Skeletal muscle satellite cell (primary cell): ENCODE measurements at regions not wholly inside any gene's neighbourhood (a gene's known extent, or its start where the extent isn't known, plus 50 kb on each side); places are given as distances from the start of the nearest gene placed in this dataset.
"Not testable (repeated sequence)": the region's sequence is repeated elsewhere in the genome, so short reads cannot be mapped to it uniquely, and the experiment has no call there.

Experiments used
- H3K27me3 ChIP-seq: 2 replicates; pipeline ENCODE4 v1.7.0; 2013; ENCODE audit warnings: low read length; ENCODE audit not compliant: control insufficient read depth, insufficient read depth
- H3K36me3 ChIP-seq: 2 replicates; pipeline ENCODE4 v1.7.0; 2013; ENCODE audit warnings: mild to moderate bottlenecking, control low read depth, low read length; ENCODE audit not compliant: insufficient read depth
- H3K4me1 ChIP-seq: 2 replicates; pipeline ENCODE4 v1.7.0; 2013; ENCODE audit warnings: low read length; ENCODE audit not compliant: control insufficient read depth, insufficient read depth
- H3K4me2 ChIP-seq: 2 replicates; pipeline ENCODE4 v1.7.0; 2013; ENCODE audit warnings: mild to moderate bottlenecking, low read length
- H3K4me3 ChIP-seq: 2 replicates; pipeline ENCODE4 v1.7.0; 2013; ENCODE audit warnings: low read length
- H3K9ac ChIP-seq: 2 replicates; pipeline ENCODE4 v1.7.0; 2013; ENCODE audit warnings: mild to moderate bottlenecking, low read depth, low read length, moderate library complexity
- H3K9me3 ChIP-seq: replicated peaks from 2 replicates; pipeline ENCODE4 v1.7.0; 2013; ENCODE audit warnings: mild to moderate bottlenecking, control low read depth, low read length

DNA sequence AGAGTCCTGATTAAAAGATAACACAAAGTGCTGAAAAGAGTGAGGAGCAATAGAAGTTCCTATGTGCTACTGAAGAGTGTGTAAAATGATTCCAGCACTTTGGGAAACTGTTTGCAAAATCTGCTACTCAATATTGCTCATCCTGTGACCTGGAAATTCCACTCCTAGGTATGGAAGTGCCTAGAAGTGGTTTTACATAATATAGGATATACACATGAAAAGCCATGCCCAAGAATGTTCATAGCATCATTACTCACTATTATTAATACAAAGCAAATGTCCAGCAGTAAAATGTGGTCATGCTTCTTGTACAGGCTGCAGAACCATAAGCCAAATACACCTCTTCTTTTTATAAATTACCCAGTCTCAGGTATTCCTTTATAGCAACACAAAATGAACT, 53.2 kb upstream of the CNIH3 start:
- not testable (repeated sequence) for H3K4me3 ChIP-seq, H3K4me2 ChIP-seq, H3K9ac ChIP-seq, H3K36me3 ChIP-seq, H3K27me3 ChIP-seq, H3K9me3 ChIP-seq
- peaks cover 44% of the 10 kb centered on the region for H3K4me1 ChIP-seq

- H3K4me2 ChIP-seq = no peak overlapping the region
- H3K9me3 ChIP-seq = no peaks in the 10 kb centered on the region
- no peak overlapping the region for H3K9ac ChIP-seq
- H3K27me3 ChIP-seq = no peaks in the 10 kb centered on the region
- peaks cover 44% of the 10 kb centered on the region for H3K4me1 ChIP-seq
- no peak overlapping the region for H3K4me3 ChIP-seq
- H3K36me3 ChIP-seq = no peaks in the 10 kb centered on the region
These were observed 52.5 kb upstream of the CNIH3 start for GRCh38 chr1:224563666-224564065.

DNA sequence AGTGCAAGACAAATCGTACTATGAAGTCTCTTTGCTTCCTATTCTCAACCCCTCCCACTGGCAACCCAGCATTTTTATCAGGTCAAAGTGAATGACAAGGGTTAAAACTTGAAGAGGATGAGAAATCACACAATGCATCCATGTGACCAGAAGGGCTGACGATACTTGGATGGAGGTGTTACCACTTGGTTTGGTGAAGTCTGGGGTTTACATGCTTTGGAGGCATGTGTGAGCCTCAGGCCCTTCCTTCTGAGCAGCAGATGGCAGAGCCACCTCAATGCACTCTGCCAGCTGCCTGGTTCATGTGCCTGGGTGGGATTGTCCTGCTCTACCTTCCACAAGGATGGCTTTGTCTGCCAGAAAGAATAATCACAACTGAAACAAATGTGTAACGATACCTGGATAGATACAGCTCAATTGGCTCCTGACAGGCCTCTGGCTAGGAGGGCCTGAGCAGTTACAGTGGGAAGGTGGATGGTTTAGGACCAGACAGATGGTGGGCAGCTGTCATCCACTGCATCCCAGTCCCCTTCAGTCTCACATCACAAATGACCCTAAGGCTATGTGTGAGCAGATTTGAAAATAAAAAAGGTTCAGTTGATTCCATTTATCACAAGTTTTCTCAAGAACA, 51.5 kb upstream of the CNIH3 start:
- peaks cover 44% of the 10 kb centered on the region for H3K4me1 ChIP-seq
- no peaks in the 10 kb centered on the region for H3K36me3 ChIP-seq
- no peaks in the 10 kb centered on the region for H3K9me3 ChIP-seq
- H3K4me3 ChIP-seq = no peak overlapping the region
- no peaks in the 10 kb centered on the region for H3K27me3 ChIP-seq
- H3K9ac ChIP-seq = peak overlapping the region; percentile 24
- H3K4me2 ChIP-seq = peak overlapping the region; percentile 3

GRCh38 chr1:224565186-224565585, 50.9 kb upstream of the CNIH3 start:
- peaks cover 40% of the 10 kb centered on the region for H3K4me1 ChIP-seq
- no peaks in the 10 kb centered on the region for H3K27me3 ChIP-seq
- no peaks in the 10 kb centered on the region for H3K9me3 ChIP-seq
- H3K36me3 ChIP-seq = no peaks in the 10 kb centered on the region
- peak overlapping the region; percentile 52 for H3K4me2 ChIP-seq
- peak overlapping the region; percentile 19 for H3K4me3 ChIP-seq
- peak overlapping the region; percentile 45 for H3K9ac ChIP-seq

- no peaks in the 10 kb centered on the region for H3K36me3 ChIP-seq
- peak overlapping the region; percentile 19 for H3K4me3 ChIP-seq
- peaks cover 37% of the 10 kb centered on the region for H3K4me1 ChIP-seq
- H3K9me3 ChIP-seq = no peaks in the 10 kb centered on the region
- H3K27me3 ChIP-seq = no peaks in the 10 kb centered on the region
- peak overlapping the region; percentile 45 for H3K9ac ChIP-seq
- H3K4me2 ChIP-seq = peak overlapping the region; percentile 52
These were observed 50.3 kb upstream of the CNIH3 start for GRCh38 chr1:224565611-224566406.
